ENCODE measurements at regions not wholly inside any gene's neighbourhood (a gene's known extent, or its start where the extent isn't known, plus 50 kb on each side); places are given as distances from the start of the nearest gene placed in this dataset.

DNA sequence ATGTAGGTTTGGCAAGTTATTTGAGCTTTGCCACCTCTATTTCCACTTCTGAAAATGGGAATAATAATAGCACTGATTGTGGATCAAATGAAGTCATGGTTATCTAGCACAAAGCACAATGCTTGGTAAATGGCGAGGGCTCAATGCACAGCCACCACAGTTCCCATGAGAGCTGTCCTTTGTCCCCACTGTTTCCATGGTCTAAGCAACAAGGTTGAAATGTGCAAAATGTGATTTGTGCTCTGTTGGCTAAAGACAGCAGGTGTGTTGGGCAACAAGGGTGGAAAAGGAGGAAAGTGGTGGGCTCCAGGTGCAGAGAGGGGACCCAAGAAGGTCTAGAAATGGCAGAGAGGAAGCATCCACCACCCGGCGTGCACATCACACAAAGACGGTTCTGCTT, 200.5 kb downstream of the TRIM29 start:
- DNase-seq: no peak

DNA sequence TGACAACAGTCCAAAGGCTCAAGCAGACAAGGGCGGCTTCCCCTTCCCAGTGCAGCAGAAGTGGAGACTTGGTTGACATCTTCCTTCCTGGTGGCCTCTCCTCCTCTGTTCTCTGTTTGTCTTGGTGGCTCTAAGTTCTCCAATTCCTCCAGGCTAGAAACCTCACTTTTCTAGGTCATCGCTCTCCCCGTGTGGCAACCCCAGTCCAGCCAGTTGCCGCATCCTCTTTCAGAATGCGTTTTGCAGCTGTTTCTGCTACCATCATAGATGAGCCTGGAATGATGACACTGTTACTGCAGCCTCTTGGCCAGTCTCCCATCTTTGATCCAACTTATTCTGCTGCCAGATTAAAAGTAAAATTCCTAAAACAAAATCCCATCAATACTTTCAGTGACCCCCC, 201.5 kb downstream of the TRIM29 start:
- no peak for DNase-seq

DNA sequence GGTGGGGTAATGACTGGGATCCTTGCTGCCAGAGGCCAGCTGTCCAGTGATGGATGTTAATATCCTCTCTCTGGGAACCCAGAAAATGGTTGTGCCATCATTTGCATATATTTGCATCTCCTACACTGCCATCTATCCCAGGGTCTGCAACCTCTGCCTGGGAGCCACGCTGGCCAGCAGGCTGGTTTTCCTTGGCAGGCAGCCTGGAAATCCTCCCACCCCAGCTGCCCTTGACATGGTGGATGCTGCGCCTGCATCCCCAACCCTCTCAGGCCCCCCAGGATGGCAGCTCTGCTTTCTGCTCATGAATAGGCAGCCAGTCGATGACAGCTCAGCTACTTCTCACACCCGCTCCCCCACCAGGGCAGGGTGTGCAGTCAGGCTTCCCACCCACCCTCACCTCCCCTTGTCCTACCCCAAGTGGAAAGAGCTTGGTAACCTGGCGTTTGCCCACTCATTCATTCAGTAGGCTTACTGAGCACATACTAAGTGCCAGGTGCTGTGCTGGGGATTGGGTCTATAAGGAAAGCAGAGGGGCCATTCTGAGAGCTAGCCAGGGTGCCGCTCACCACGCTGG, 202.5 kb downstream of the TRIM29 start:
- no peak for DNase-seq

DNA sequence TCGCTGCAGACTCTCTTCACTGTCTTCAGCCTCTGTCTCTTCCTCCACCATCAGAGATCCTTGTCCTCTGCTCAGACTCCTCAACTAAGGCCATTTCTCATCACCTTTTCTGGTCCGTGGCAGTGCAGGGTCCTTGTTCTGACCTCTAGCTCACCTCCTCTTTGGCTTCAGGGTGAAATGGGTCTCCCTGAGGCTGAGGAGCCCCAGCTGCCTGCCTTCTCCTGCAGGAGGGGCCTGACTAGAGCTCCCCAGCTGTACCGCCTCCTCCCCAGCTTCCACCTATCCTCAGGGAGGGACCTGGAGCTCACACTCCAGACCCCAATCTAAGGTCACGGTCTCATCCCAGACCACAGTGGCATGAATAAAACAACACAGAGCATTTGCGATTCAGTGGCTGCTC, 203.0 kb downstream of the TRIM29 start:
- DNase-seq: no peak

DNA sequence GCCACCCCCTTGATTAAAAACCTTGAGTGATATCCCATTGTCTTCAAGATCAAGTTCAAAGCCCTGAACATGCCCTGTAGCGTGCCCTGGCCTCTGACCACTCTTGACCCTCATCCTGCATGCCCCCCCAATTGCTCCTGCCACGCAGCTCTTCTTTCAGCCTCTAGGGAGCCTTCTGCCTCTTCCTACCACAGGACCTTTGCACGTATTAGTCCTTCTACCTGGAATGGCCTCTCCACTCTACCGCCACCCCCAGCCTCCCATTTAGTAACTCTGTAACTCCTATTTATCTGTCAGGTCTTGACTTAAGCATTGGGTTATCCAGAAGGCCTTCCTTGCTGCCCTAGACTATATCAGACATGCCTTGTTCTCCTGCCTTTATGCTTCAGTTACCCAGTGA, 203.6 kb downstream of the TRIM29 start:
- no peak for DNase-seq

DNA sequence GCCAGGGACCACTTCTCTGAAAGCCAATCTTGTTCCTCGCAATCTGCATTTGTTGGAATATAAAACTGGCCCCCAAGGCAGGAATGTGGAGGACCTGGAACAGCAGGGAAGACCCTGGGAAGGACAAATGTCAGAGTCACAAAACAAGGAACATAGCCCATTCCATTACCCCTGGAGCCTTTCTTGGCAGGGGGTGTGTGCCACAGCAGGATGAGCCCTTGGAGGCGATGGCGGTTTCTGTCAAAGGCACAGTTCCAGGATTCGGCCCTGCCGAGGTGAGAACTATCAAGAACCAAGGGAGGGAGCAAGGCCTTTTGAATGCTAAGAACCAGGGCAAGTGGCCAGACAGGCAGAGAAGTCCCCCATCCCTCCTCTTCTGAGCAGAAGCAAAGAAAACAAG, 204.3 kb downstream of the TRIM29 start:
- DNase-seq: no peak

DNA sequence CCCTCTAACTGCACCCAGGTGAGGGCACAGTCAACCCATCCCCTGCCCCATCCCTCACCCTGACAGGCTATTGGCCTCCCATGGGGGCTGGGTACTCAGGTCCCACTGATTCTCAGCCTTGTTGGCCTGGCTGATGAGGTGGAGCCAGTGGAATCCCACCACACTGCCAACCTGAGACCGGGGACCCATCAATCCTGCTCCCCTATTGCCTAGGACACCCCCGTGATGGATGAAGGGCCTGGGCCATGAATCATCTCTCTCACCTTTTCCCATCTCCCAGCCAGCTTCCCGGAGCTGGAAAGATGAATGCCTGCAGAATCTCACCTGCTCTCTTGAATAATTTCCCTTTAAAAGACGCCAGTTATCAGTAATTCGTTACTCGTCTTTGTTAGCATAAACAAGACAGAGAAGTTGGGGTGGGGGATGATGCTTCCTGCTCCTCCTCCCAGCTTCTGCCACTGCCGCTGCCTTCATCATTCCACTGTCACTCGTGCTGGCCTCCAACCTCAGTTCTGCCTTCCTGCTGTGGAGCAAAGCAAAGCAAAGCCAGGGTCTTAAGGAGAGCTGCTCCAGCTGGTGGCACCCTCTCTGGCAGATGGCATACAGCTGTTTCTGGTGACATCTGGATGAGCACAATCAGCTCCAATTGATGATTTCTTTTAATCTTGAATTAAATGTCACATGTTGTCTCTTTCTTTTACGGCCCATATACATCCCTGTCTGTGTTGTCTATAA, 204.0 kb upstream of the NECTIN1 start:
- peak; percentile 20 for DNase-seq

DNA sequence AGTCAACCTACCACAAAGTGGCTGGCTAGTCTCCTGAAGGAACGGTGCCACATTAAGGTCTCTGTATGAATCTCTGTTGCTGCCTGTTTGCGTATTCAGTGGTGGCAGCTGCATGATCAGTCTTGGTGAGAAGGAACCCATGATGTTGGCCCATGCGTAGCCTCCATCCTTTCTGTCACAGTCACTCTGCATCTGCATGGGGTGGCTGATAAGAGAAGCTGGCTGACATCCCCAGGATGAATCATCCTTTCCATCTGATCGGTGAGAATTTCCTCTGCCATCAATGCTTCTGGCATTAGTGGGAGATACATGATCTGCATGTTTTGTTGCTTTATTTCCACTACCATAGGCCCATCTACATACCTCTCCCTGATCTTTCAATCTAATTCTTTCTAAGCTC, 199.0 kb upstream of the NECTIN1 start:
- no peak for DNase-seq

DNA sequence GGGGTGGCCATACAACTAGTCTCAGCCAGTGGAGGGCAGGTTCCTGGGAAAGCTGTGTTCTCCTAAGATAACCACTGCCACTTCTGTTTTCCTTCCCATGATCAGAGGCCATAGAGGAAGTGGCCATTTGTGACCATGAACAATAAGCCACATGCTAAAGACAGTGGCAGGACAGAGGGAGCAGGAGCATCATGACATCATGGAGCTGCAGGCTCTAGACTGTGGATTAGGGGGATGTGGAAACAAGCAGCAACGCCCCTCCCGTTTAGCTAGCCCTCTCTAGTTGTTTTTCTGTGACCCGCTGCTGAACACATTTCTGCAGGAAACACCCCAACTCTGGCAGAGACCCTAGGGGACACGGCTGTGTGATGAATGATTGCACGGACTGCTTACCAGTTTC, 195.0 kb upstream of the NECTIN1 start:
- no peak for DNase-seq

DNA sequence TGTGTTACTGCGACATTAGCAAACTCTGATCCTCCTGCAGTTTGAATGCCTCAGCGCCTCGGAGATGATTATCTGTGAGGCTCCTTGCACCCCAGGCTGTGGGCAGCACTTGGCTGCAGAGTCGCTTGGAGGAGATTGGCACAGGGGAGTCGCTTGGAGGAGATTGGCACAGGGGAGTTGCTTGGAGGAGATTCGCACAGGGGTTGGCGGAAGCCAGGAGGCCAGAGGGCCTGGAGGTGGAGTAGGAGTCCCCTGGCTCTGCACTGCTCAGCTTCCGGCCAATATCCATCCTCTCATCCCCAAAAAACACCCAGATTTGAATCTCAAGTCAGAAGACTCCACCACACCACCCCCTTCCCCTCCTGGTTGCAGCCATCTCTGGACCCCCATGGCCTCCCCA, 192.6 kb upstream of the NECTIN1 start:
- no peak for DNase-seq

DNA sequence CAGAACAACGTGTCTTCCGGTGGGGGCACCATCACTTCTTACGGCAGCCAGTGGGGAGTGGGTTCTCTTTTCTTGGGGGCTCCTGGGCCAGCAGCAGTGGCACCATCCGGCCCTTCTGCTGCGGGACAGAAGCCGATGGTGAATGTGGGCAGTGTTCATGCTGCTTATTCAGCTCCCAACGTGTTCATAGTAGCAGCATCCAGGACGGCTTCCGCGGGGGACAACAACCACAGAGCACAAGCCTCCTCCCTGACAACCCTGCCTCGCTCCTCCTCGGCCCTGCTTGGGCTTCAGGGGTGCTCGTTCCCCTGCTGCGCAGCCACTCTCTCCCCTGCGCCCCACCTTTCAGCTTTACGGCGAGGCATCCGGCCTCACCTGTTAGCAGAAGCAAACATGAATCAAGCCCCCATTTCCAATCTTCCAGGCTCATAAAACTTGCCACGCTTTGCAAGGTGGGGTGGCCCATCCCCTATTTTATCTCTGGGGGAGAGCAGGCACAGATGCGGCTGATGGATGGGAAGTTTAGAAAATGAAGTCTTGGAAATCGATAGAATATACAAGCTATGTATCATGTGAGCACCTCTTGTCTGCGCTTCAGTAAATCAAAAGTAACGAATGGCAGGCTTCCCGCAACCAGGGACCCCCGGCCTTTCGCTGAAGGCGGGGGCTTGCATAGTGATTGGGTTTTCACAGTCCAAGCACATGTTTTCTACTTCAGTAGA, 191.8 kb upstream of the NECTIN1 start:
- no peak for DNase-seq

DNA sequence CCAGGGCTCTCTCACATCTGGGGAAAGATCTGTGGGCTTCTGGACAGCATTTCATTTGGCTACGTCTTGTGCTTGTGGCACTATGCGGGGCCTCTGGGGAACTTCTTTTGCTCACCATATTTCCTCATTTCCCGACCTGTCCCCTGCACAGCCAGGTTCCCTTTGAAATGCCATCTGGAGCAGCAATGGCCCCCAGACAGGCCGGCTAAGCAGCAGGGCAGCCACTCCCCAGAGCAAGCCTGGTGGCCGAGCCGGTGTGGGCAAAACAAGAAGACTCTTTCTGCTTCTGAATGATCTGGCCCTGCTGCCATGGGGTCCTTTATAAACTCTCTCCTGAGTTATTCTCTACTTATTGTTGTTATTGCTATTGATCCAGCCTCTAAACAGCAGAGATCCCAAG, 190.7 kb upstream of the NECTIN1 start:
- DNase-seq: no peak

DNA sequence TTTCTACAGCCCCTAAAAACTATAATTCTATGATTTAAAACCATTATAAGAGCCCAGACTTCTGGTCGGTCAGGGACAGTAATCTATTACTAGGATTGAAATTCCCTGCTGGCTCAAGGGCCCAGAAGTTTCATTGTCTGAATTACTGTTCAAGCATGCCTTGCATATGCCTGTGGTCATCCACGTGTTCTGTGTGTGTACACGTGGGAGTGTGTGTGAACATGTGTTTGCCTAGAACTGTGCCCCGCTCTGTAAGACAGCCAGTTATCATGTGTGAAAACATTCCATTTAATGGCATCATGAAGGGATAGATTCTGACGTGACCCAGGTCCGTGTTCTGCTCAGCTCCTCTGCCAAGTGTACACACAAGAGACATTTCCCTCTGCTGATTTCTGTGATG, 189.3 kb upstream of the NECTIN1 start:
- no peak for DNase-seq

DNA sequence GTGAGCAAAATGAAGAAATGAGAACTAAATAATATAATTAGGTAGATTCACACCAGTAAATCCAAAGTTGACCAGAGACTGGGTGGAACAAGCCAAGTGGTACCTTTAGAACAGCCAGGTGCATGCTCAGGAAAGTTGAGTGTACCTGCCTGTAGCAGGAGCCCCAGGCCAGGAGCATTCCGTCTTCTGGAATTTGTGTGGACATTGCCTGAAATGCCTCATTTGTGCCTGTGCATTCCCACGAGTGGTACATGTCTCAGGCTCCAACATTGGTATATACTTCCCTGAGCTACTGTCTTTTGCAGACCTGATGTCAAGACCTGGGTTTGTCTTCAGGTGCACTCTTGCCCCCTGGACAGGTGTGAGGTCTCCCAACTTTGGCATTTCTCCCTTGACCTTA, 187.6 kb upstream of the NECTIN1 start:
- no peak for DNase-seq

DNA sequence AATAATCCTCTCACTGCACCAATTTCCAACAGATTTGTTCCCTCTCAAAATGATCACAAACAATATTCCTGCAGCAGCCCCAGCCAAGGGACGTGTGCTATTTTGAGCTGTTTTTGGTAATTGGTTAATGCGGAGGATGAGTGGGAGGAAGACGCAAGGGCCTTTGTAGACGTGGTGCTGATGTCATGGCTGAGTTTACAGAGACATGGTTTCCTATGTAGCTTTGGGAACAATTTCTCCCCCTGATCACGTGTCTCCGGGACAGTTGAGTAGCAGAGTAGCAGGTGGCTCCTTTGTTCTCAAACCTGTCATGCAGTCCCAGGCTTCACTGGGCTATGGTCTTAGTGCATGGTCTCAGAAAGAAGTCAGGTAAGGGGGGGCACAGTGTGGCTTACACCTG, 183.2 kb upstream of the NECTIN1 start:
- DNase-seq: no peak

DNA sequence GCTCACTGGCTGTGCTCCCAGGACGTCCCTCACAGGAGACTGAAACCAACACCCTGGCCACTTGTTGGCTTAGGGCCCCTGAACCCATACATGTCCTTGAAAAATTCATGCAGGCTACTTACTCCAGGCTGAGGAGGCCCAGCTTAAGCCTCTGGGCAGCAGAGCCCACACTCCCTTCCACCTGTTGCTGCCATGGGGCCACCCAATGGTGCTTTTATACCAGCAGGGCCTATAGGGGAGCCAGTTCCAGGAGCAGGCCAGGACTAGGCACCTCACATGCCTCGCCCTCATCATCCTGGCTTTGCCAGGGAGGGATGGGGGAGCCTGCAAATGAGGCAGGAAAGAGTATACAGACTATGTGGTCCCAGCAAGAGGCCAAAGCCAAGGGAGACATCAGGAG, 181.7 kb upstream of the NECTIN1 start:
- DNase-seq: no peak

DNA sequence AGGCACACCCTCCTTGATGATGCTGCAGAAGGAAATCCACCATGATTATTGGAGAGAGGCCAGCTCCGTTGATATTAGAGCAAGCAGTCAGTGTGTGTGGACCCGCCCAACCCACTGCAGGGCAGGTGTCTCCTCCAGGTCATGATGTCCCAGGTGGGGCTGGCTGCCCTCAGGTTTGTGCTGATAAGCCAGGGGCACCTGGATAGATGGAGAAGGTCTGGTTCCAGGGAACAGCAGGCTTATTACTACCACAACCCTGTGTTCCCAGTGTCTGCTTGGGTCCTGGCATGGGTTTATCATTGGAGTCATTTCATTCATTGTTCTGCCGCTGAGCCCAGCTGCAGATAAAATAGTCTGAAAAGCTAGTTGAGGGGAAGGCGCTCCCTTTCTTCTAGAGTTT, 181.1 kb upstream of the NECTIN1 start:
- DNase-seq: no peak

DNA sequence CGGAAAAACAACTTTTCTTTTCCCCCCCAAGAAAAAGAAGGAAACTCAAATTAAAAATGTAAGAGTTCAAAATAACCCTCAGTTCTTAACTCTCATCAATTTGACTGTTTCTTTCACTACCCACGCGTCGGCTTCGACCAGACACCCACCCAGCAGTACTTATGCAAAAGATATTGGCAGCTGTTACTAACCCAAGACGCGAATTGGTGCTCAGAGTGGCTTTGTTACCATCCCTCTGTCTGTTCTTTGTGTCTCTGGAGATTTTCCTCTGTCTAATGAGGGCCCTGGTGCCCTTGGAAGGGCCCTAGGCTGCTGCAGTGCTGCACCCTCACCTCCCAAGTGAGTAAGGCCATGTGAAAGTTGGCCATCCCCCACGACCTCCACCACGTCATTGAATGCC, 180.5 kb upstream of the NECTIN1 start:
- DNase-seq: no peak

DNA sequence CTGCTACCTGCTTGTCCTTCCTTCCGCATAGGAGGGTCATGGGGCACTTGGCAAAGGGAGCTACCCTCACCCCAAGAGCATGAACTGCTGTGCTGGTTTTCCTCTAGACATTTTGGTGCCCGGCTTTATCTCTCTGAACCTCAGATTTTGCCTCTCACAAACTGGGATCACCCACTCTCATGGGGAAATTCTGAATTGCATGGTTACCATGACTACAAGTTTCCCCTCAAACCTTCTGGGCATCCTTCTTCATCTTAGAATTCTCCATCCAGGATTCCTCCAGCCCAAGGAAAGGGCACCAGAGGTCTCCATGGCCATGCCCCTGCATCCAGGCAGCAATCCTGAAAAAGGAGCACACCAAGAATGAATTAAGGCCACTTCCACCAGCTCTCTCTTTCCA, 180.1 kb upstream of the NECTIN1 start:
- no peak for DNase-seq

DNA sequence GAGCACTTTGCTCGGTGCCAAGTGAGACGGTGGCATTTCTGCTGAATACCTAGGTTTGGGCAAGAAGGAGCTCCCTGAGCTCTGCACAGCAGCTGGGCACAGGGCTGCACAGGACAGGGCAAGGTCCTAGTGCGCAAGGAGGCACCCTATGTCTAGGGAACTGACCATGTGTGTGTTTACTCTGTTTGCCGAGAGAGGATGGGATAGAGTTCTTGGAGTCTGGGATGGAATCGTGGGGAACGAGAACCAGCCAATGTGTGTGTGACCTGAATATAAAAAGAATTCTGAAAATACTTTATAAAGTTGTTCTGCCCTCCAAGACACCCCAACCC, 179.5 kb upstream of the NECTIN1 start:
- no peak for DNase-seq

DNA sequence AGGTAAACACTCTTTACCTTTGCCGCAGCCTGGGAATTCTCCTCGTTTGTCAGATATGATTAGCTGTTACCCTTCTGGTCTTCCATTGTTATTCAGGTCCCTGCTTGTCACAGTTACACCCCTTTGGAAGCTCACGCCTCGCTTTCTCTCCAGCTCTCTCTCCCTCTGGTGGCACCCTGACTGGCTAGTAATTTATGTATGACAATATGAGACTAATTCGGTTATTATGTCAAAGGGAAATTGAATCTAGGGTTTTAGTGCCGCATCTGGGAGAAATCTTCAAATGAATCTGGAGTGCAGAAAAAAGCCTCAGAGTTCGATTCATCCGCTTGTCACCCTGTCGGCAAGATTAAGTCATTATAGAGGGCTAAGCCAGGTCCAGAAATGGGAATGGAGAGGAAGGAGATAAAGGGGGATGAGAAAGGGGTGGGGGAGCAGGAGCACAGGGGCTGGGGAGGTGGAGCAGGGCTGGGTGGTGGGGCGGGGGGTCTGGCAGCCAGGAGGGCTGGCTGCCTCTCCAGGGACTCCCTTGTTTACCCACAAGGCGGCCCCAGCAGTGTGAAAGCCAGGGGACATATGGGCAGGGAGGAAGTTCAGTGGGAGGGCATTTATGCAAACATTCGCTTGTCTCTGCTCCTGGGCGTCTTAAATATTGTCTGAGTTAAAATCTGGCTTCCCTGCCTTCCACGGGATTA, 179.0 kb upstream of the NECTIN1 start:
- no peak for DNase-seq

DNA sequence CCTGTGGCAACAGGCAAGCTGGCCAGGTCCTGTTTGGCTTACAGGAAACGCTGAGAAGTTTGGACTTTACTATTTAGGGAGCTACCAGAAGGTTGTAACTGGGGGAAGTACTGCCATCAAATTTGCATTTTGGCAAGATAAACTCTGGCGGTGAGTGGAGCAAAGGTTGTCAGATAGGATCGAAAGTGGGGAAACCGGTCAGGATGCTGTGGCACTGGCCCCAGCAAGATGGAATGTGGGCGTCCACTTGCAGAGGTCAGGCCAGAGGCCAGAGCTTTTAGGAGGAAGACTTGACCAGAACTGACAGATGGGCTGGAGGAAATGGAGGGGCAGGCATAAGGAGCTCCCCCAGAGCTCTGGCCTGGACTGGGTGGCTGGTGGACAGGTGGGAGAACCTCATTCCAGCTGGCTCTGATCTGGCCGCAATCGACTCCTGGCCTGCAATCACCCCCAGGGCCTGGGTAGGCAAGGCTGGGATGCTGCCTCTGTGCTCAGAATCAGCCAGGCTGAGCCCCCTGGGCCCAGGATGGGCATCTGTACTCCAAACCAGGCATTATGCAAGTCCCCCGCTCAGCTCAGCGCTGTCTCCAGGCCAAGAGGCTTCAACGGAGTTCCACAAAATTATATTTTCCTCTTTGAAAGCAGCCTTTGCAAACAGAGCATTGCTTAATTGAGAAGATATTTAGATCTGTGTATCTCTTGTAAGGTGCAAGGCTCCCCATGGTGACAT, 178.3 kb upstream of the NECTIN1 start:
- DNase-seq: no peak
